Kidney (tissue), 13 donors: ENCODE measurements at regions not wholly inside any gene's neighbourhood (a gene's known extent, or its start where the extent isn't known, plus 50 kb on each side); places are given as distances from the start of the nearest gene placed in this dataset.

Source experiments
- DNase-seq, 5 donors: peaks; one replicate each; pipeline ENCODE4 v3.0.0-alpha.2; 2013 to 2020
- FAIRE-seq: peaks from 2 replicates; lab custom pipeline; 2012; peaks lifted over from hg19 to GRCh38; lab: Jason Lieb, UNC
- H3K27ac ChIP-seq, 2 donors: one replicate each; pipeline ENCODE4 v1.7.0; 2013; ENCODE audit warnings: low read depth in 2 of 2, low read length in 2 of 2, inconsistent platforms in 1 of 2
- H3K27me3 ChIP-seq: one replicate; pipeline ENCODE4 v1.7.1; 2013; ENCODE audit warnings: low read length, inconsistent platforms; ENCODE audit not compliant: control insufficient read depth, insufficient read depth
- H3K36me3 ChIP-seq, 3 donors: one replicate each; pipeline versions ENCODE4 v1.7.0 to v1.7.1; 2013; ENCODE audit warnings: low read length in 3 of 3, control low read depth in 1 of 3, inconsistent platforms in 1 of 3; ENCODE audit not compliant: insufficient read depth in 3 of 3, control insufficient read depth in 2 of 3
- H3K4me1 ChIP-seq, 3 donors: one replicate each; pipeline versions ENCODE4 v1.7.0 to v1.7.1; 2013; ENCODE audit warnings: low read length in 3 of 3, inconsistent platforms in 1 of 3, low read depth in 1 of 3; ENCODE audit not compliant: control insufficient read depth in 2 of 3, insufficient read depth in 2 of 3
- H3K4me3 ChIP-seq, 3 donors: one replicate each; pipeline versions ENCODE4 v1.7.0 to v1.8.1; 2013; ENCODE audit warnings: low read length in 3 of 3, control low read depth in 1 of 3, inconsistent platforms in 1 of 3
- H3K9ac ChIP-seq, 3 donors: one replicate each; pipeline versions ENCODE4 v1.7.0 to v1.7.1; 2013; ENCODE audit warnings: low read length in 3 of 3, control low read depth in 1 of 3, inconsistent platforms in 1 of 3
- H3K9me3 ChIP-seq, 3 donors: one replicate each; pipeline versions ENCODE4 v1.7.0 to v1.7.1; 2013; ENCODE audit warnings: low read length in 3 of 3, control low read depth in 1 of 3, inconsistent platforms in 1 of 3; ENCODE audit not compliant: control insufficient read depth in 2 of 3, insufficient read depth in 1 of 3
- CTCF ChIP-seq: IDR thresholded peaks from 3 replicates; pipeline ENCODE4 v1.5.1; 2012; ENCODE audit warnings: mild to moderate bottlenecking, moderate library complexity, borderline replicate concordance; ENCODE audit not compliant: insufficient read depth; ENCODE audit errors: extremely low read depth
- intact Hi-C: fragments of 100-400 bp; cut with DNase I; formaldehyde crosslinking; loops from one replicate; pipeline ENCODE4 v1.11.1; 2022
- donor health status: control.
- donor health status: control.
- donor health status: control.
- donor health status: control.
- donor health status: control.
- donor health status: DM: yes; HTN: yes; CAD: no.
- donor health status: Normal renal cell carcinoma (clear cell type).

- H3K9ac ChIP-seq, result no peak overlapping the region
- FAIRE-seq (no peak), DNase-seq (peak in 1 of 5 donors; percentile 34)
- H3K4me3 ChIP-seq, result no peak overlapping the region
- no peaks in the 10 kb centered on the region for H3K4me1 ChIP-seq
- no peak for TF ChIP-seq CTCF
- no peak overlapping the region for H3K27ac ChIP-seq
- H3K27me3 ChIP-seq, result no peaks in the 10 kb centered on the region
- intact Hi-C loops, result no loop called here
- H3K36me3 ChIP-seq, result no peaks in the 10 kb centered on the region
- H3K9me3 ChIP-seq, result no peaks in the 10 kb centered on the region
These were observed 73.8 kb upstream of the DCN start for GRCh38 chr12:91256411-91256810.

GRCh38 chr12:91252341-91252740 is 69.7 kb upstream of the DCN start:
- FAIRE-seq, result no peak
- no peak for TF ChIP-seq CTCF
- H3K9ac ChIP-seq, result no peak overlapping the region

GRCh38 chr12:91250273-91250665 is 67.7 kb upstream of the DCN start:
- H3K27me3 ChIP-seq, result no peaks in the 10 kb centered on the region
- H3K4me1 ChIP-seq, result no peaks in the 10 kb centered on the region
- no peak overlapping the region for H3K4me3 ChIP-seq
- no peaks in the 10 kb centered on the region for H3K36me3 ChIP-seq
- FAIRE-seq (no peak), DNase-seq (peak in 2 of 5 donors; percentile 34 to 60)
- no peak for TF ChIP-seq CTCF
- intact Hi-C loops, result no loop called here
- H3K27ac ChIP-seq, result peak overlapping the region in 1 of 2 donors; percentile 6
- no peak overlapping the region for H3K9ac ChIP-seq
- no peaks in the 10 kb centered on the region for H3K9me3 ChIP-seq

More at GRCh38 chr12:91252341-91252740, 69.7 kb upstream of the DCN start:
- intact Hi-C loops, result no loop called here
- Histone ChIP-seq H3K4me1 (no peaks in the 10 kb centered on the region), H3K27ac (no peak overlapping the region), H3K4me3 (no peak overlapping the region), H3K36me3 (no peaks in the 10 kb centered on the region), H3K27me3 (no peaks in the 10 kb centered on the region), H3K9me3 (no peaks in the 10 kb centered on the region)
- no peak for DNase-seq
